Iris pigment epithelial cell (primary cell): ENCODE measurements at regions not wholly inside any gene's neighbourhood (a gene's known extent, or its start where the extent isn't known, plus 50 kb on each side); places are given as distances from the start of the nearest gene placed in this dataset.
"Not testable (repeated sequence)": the region's sequence is repeated elsewhere in the genome, so short reads cannot be mapped to it uniquely, and the experiment has no call there.

Source experiments
- DNase-seq: peaks from one replicate; pipeline ENCODE4 v3.0.0-alpha.2; 2011; ENCODE audit warnings: low read depth

- no peak for DNase-seq
These were observed 80.3 kb upstream of the BMP5 start for GRCh38 chr6:55955684-55956083.

- no peak for DNase-seq
These were observed 79.0 kb upstream of the BMP5 start for GRCh38 chr6:55954436-55954835.

- DNase-seq: peak; percentile 74
These were observed 77.9 kb upstream of the BMP5 start for GRCh38 chr6:55953335-55953734.

- DNase-seq: no peak
These were observed 74.9 kb upstream of the BMP5 start for GRCh38 chr6:55950071-55950814.

- DNase-seq: peak; percentile 81
These were observed 67.9 kb upstream of the BMP5 start for GRCh38 chr6:55943329-55943728.

- DNase-seq: peak; percentile 39
These were observed 66.3 kb upstream of the BMP5 start for GRCh38 chr6:55941702-55942101.

GRCh38 chr6:55937951-55938690, 62.7 kb upstream of the BMP5 start:
- DNase-seq: no peak

- DNase-seq: peak; percentile 48
These were observed 62.0 kb upstream of the BMP5 start for GRCh38 chr6:55937261-55937947.

GRCh38 chr6:55931101-55931500, 55.7 kb upstream of the BMP5 start:
- DNase-seq: no peak

- not testable (repeated sequence) for DNase-seq
These were observed 52.3 kb upstream of the BMP5 start for GRCh38 chr6:55927713-55928112.

- peak; percentile 94 for DNase-seq
These were observed 49.9 kb upstream of the BMP5 start for GRCh38 chr6:55925292-55925691.
